PC-3 (cell line): ENCODE measurements at regions not wholly inside any gene's neighbourhood (a gene's known extent, or its start where the extent isn't known, plus 50 kb on each side); places are given as distances from the start of the nearest gene placed in this dataset.

ENCODE experiments used
- ATAC-seq: fragments of 200-7000 bp; cut with Tn5 transposase; 2 replicates; pipeline ENCODE4 v1.9.1; 2020; ENCODE audit warnings: mild to moderate bottlenecking, moderate library complexity
- BruUV-seq: library from RNA; stranded (reverse); fragments of 400-500 nt; replicated peaks from 2 replicates; lab custom pipeline; 2021; lab: Mats Ljungman, UMichigan
- CTCF ChIA-PET: fragments of 300-600 bp; sonication (Branson Sonifier 250); formaldehyde crosslinking; loops from one replicate; lab custom pipeline; 2022; ENCODE audit warnings: antibody characterized with exemption; lab: Charles Lee
- POLR2A ChIA-PET: fragments of 300-600 bp; sonication (Branson Sonifier 250); formaldehyde crosslinking; loops from one replicate; lab custom pipeline; 2022; ENCODE audit warnings: antibody characterized with exemption; ENCODE audit not compliant: unreplicated experiment; lab: Charles Lee
- DNase-seq: peaks from one replicate; pipeline ENCODE4 v3.0.0-alpha.2; 2015
- H2AFZ ChIP-seq: fragments of 300-600 bp; sonication (generic); 2 replicates; pipeline ENCODE4 v1.6.0; 2016; ENCODE audit warnings: antibody characterized with exemption, low read length
- H3F3A ChIP-seq: fragments of 300-600 bp; sonication (generic); one replicate; pipeline ENCODE4 v1.6.0; 2017; ENCODE audit warnings: antibody characterized with exemption, low read length, control low read depth, mild to moderate bottlenecking; ENCODE audit not compliant: unreplicated experiment
- H3K27ac ChIP-seq: fragments of 300-600 bp; sonication (generic); 2 replicates; pipeline ENCODE4 v1.5.1; 2016; ENCODE audit warnings: mild to moderate bottlenecking, low read length
- H3K27me3 ChIP-seq: fragments of 300-600 bp; sonication (generic); 2 replicates; pipeline ENCODE4 v1.6.1; 2016; ENCODE audit warnings: low read length, mixed read lengths
- H3K36me3 ChIP-seq: fragments of 300-600 bp; sonication (generic); 2 replicates; pipeline ENCODE4 v1.6.1; 2016; ENCODE audit warnings: low read depth, mixed run types, low read length, mixed read lengths
- H3K4me1 ChIP-seq: fragments of 300-600 bp; sonication (generic); 2 replicates; pipeline ENCODE4 v1.5.1; 2016; ENCODE audit warnings: low read length; ENCODE audit not compliant: insufficient read depth
- H3K4me2 ChIP-seq: fragments of 300-600 bp; sonication (generic); 2 replicates; pipeline ENCODE4 v1.6.0; 2016; ENCODE audit warnings: low read length
- H3K4me3 ChIP-seq: fragments of 300-600 bp; sonication (generic); 2 replicates; pipeline ENCODE4 v1.5.1; 2016; ENCODE audit warnings: mild to moderate bottlenecking, low read length, mixed read lengths
- H3K79me2 ChIP-seq: fragments of 300-600 bp; sonication (generic); 2 replicates; pipeline ENCODE4 v1.6.1; 2017; ENCODE audit warnings: low read length, mixed read lengths
- H3K9ac ChIP-seq: fragments of 300-600 bp; sonication (generic); 2 replicates; pipeline ENCODE4 v1.6.0; 2016; ENCODE audit warnings: mild to moderate bottlenecking, low read length
- H3K9me2 ChIP-seq: fragments of 300-600 bp; sonication (generic); replicated peaks from 2 replicates; pipeline ENCODE4 v1.6.1; 2016; ENCODE audit warnings: mixed run types, low read length, mixed read lengths
- H3K9me3 ChIP-seq: fragments of 300-600 bp; sonication (generic); 2 replicates; pipeline ENCODE4 v1.6.1; 2016; ENCODE audit warnings: low read length, mixed read lengths
- H4K20me1 ChIP-seq: fragments of 300-600 bp; sonication (generic); 2 replicates; pipeline ENCODE4 v1.6.1; 2016; ENCODE audit warnings: low read length, mixed read lengths
- EZH2 ChIP-seq: fragments of 300-600 bp; sonication (generic); IDR thresholded peaks from one replicate; pipeline ENCODE4 v1.6.1; 2017; ENCODE audit warnings: antibody characterized with exemption, mild to moderate bottlenecking, low read length; ENCODE audit not compliant: unreplicated experiment
- EZH2phosphoT487 ChIP-seq: fragments of 300-600 bp; sonication (generic); IDR thresholded peaks from 2 replicates; pipeline ENCODE4 v1.6.1; 2018; ENCODE audit warnings: mild to moderate bottlenecking, antibody characterized with exemption, low read length, borderline replicate concordance
- intact Hi-C: fragments of 100-400 bp; cut with micrococcal nuclease; formaldehyde crosslinking; loops from 2 replicates; pipeline ENCODE4 v1.9.0; 2023
- TF ChIP-seq, protein P1 (sequence below): fragments of 300-600 bp; sonication (generic); conservative IDR thresholded peaks from 2 replicates; pipeline ENCODE4 v1.5.1; 2017; ENCODE audit warnings: antibody characterized with exemption, low read depth, mild to moderate bottlenecking, low read length

DNA sequence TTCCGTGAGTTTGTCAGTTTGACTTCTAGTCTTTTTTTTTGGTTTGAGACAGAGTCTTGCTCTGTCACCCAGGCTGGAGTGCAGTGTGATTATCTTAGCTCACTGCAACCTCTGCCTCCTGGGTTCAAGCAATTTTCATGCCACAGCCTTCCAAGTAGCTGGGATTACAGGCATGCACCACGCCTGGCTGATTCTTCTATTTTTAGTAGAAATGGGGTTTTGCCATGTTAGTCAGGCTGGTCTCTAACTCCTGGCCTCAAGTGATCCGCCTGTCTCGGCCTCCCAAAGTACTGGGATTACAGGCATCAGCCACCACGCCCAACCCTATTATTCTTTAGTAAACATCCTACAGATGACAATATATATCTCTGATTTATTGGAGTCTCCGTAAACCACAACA is 506.5 kb downstream of the PREX1 start:
- Histone ChIP-seq H3K4me3 (no peak overlapping the region), H3F3A (no peaks in the 10 kb centered on the region), H3K4me2 (no peak overlapping the region), H3K4me1 (no peaks in the 10 kb centered on the region), H3K36me3 (no peaks in the 10 kb centered on the region), H3K79me2 (no peaks in the 10 kb centered on the region), H3K27ac (no peak overlapping the region), H4K20me1 (no peaks in the 10 kb centered on the region), H3K27me3 (peaks cover 41% of the 10 kb centered on the region), H3K9me2 (no peaks in the 10 kb centered on the region), H3K9me3 (no peaks in the 10 kb centered on the region), H3K9ac (no peak overlapping the region), H2AFZ (no peak overlapping the region)
- no TSS peak for BruUV-seq
- ChIA-PET CTCF (no interaction called here), POLR2A (no interaction called here)
- ATAC-seq (no peak), DNase-seq (no peak)
- intact Hi-C loops: no loop called here
- TF ChIP-seq EZH2: no peak

DNA sequence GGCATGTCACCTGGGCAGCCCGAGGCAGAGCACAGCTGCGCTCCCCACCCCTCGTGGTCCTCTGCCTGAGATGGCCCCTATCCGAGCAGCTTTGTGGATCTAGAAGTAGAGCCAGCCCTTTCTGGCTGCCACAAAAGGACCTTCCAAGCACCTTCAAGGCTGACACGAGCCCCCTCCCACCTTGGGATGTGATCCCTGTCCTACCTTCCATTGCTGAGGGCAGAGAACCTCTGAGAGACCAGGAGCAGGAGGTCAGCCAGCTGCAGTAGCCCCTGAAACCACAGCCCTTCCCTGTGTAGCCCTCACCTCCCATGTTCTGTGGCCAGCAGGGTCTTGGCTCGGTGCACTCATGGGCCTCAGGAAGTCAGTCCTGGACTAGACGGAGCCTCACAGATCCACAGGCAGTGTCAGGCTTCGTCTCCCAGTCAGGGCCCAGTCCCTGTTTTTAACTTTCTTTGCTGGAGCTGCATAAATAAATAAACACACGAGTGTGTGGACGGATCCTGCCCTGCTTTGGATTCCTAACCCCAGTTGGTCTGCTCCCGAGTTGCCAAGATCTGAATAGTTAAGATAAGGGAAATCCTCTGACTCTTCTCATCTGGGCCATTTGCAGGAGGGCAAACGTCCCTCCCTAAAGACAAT is 507.7 kb downstream of the PREX1 start:
- H3K4me1 ChIP-seq: no peaks in the 10 kb centered on the region
- intact Hi-C loops: no loop called here
- ChIA-PET CTCF (no interaction called here), POLR2A (no interaction called here)
- no peaks in the 10 kb centered on the region for H3K9me2 ChIP-seq
- no peak for DNase-seq
- H3K4me3 ChIP-seq: no peak overlapping the region
- no TSS peak for BruUV-seq
- H3K79me2 ChIP-seq: no peaks in the 10 kb centered on the region
- no peaks in the 10 kb centered on the region for H4K20me1 ChIP-seq
- H3K9ac ChIP-seq: no peak overlapping the region
- H3K27me3 ChIP-seq: peaks cover 53% of the 10 kb centered on the region
- H3K9me3 ChIP-seq: no peaks in the 10 kb centered on the region
- no peak overlapping the region for H3K27ac ChIP-seq
- no peaks in the 10 kb centered on the region for H3K36me3 ChIP-seq
- TF ChIP-seq, protein P1, sequence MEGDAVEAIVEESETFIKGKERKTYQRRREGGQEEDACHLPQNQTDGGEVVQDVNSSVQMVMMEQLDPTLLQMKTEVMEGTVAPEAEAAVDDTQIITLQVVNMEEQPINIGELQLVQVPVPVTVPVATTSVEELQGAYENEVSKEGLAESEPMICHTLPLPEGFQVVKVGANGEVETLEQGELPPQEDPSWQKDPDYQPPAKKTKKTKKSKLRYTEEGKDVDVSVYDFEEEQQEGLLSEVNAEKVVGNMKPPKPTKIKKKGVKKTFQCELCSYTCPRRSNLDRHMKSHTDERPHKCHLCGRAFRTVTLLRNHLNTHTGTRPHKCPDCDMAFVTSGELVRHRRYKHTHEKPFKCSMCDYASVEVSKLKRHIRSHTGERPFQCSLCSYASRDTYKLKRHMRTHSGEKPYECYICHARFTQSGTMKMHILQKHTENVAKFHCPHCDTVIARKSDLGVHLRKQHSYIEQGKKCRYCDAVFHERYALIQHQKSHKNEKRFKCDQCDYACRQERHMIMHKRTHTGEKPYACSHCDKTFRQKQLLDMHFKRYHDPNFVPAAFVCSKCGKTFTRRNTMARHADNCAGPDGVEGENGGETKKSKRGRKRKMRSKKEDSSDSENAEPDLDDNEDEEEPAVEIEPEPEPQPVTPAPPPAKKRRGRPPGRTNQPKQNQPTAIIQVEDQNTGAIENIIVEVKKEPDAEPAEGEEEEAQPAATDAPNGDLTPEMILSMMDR: no peak
- no peak for TF ChIP-seq EZH2
- TF ChIP-seq EZH2phosphoT487: no peak
- no peak for ATAC-seq
- H2AFZ ChIP-seq: no peak overlapping the region
- H3F3A ChIP-seq: no peaks in the 10 kb centered on the region
- no peak overlapping the region for H3K4me2 ChIP-seq

DNA sequence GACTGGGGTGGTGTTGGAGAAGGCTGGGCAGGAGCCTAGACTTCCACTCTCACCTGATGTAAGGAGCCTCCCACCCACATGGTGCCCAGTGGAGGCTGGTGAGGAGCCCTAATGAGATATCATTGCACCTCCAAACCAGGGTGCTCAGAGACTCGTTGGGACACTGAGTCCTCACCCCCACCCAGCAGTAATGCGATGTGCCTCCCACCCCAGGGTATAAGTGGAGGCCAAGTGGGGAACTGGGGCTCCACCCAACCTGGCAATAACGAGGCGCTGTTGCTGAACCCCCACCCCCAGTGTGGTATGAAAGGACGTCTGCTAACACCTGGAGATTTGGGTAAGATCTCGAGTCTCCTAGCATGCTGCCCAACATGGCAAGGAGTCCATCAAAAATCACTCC is 510.2 kb downstream of the PREX1 start:
- TF ChIP-seq EZH2phosphoT487 (no peak), EZH2 (no peak)
- TF ChIP-seq, protein P1: no peak
- H3K36me3 ChIP-seq: no peaks in the 10 kb centered on the region
- H3K79me2 ChIP-seq: no peaks in the 10 kb centered on the region
- peaks cover 69% of the 10 kb centered on the region for H3K27me3 ChIP-seq
- ATAC-seq (no peak), DNase-seq (no peak)
- H3K9me2 ChIP-seq: no peaks in the 10 kb centered on the region
- H3K4me3 ChIP-seq: no peak overlapping the region
- intact Hi-C loops: no loop called here
- no peaks in the 10 kb centered on the region for H4K20me1 ChIP-seq
- H3F3A ChIP-seq: no peaks in the 10 kb centered on the region
- no peak overlapping the region for H3K27ac ChIP-seq
- no peak overlapping the region for H3K9ac ChIP-seq
- ChIA-PET POLR2A (no interaction called here), CTCF (no interaction called here)
- H3K4me2 ChIP-seq: no peak overlapping the region
- H2AFZ ChIP-seq: no peak overlapping the region
- H3K9me3 ChIP-seq: no peaks in the 10 kb centered on the region
- no TSS peak for BruUV-seq
- H3K4me1 ChIP-seq: no peaks in the 10 kb centered on the region
